Effector memory CD8-positive, alpha-beta T cell (primary cell): ENCODE measurements at regions not wholly inside any gene's neighbourhood (a gene's known extent, or its start where the extent isn't known, plus 50 kb on each side); places are given as distances from the start of the nearest gene placed in this dataset.
"Not testable (repeated sequence)": the region's sequence is repeated elsewhere in the genome, so short reads cannot be mapped to it uniquely, and the experiment has no call there.

Experiments
- ATAC-seq: fragments of 150-1000 bp; cut with Tn5 transposase; replicated peaks from 2 replicates; pipeline ENCODE4 v1.10.0; 2021; ENCODE audit warnings: mild to moderate bottlenecking, moderate library complexity
- DNase-seq, 3 experiments: peaks; one replicate each; pipeline ENCODE4 v3.0.0; 2021
- H3K27ac Mint-ChIP-seq, 2 donors: one replicate each; pipeline ENCODE4 v1.8.0; 2022; ENCODE audit warnings: mild to moderate bottlenecking in 2 of 2, mixed read lengths in 2 of 2, moderate library complexity in 2 of 2
- H3K27me3 Mint-ChIP-seq, 2 donors: one replicate each; pipeline ENCODE4 v1.8.0; 2022; ENCODE audit warnings: mixed read lengths in 2 of 2
- H3K36me3 Mint-ChIP-seq: one replicate; pipeline ENCODE4 v1.8.0; 2022; ENCODE audit warnings: mild to moderate bottlenecking, moderate library complexity, mixed read lengths; ENCODE audit not compliant: insufficient read depth
- H3K4me1 Mint-ChIP-seq, 2 donors: one replicate each; pipeline ENCODE4 v1.8.0; 2022; ENCODE audit warnings: low read depth in 2 of 2, mixed read lengths in 2 of 2
- H3K4me3 Mint-ChIP-seq, 2 donors: one replicate each; pipeline ENCODE4 v1.8.0; 2022; ENCODE audit warnings: mild to moderate bottlenecking in 2 of 2, mixed read lengths in 2 of 2, moderate library complexity in 2 of 2
- H3K9me3 Mint-ChIP-seq, 2 donors: one replicate each; pipeline ENCODE4 v1.8.0; 2022; ENCODE audit warnings: mixed read lengths in 2 of 2

DNA sequence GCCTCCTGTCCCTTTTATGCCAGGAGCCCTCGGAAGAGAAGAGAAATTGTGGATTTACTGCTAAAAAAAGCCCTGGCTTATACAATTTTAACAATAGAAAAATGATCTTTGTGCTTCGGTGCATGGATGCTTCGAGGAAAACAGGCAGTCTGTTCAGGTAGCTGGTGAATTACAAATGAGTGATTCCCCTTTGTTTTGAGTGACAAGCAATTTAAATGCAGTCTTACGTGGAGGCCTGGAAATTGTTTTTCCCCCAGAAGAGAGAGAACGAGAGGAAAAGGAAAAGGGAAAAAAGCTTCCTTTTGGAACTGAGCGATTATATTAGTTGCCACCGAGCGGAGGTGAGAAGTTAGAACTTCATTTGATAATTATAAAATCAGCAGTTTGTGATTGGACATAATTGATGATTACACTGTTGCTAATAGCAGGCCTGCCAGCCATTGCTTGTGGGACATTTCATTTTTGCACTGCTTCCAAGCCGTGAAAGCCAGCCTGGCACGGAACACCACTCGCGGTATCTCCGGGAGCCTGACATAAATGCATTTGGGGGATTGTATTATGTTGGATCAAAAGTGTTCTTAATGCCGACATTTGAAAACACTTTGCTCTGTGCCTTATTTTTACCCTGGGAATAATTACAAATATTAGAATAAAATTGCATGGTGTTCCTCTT, 117.7 kb downstream of the PHETA1 start:
- Mint-ChIP-seq H3K27ac (no peak overlapping the region), H3K4me3 (no peak overlapping the region), H3K4me1 (no peaks in the 10 kb centered on the region), H3K9me3 (no peaks in the 10 kb centered on the region), H3K27me3 (peaks cover 39 to 73% of the 10 kb centered on the region in 2 donors), H3K36me3 (no peaks in the 10 kb centered on the region)
- DNase-seq = no peak
- no peak for ATAC-seq

DNA sequence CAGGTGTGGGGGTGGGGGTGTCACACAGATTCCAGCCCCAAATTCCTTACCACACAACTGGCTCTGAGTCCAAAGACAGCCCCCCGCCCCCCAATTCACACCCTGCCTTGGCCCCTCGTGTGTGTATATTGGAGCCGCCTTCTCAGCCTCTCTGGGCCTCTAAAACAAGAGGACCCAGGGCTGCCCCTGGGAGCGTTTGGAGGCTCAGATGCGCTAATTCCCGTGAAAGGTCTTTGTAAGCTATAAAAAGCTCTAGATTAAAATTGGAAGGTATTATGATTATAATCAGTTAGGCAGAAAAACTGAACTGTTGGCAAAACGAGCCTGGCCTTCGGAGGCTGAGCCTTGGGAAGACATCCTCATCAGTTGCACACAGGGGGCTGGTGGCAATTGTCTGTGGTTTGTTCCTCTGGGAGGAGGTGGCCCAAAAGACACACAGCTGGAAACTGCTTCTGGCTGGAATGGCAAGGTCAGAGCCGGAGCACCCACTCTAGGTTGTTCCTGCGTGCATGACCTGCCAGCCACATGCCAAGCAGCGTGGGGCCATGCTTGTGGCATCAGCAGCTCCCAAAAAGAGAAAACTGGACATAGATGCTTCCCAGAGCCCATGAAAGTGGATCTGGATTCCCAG, 118.5 kb downstream of the PHETA1 start:
- no peak overlapping the region for H3K27ac Mint-ChIP-seq
- H3K4me1 Mint-ChIP-seq = no peaks in the 10 kb centered on the region
- H3K4me3 Mint-ChIP-seq = no peak overlapping the region
- DNase-seq (no peak), ATAC-seq (no peak)
- H3K27me3 Mint-ChIP-seq = peaks cover 39 to 73% of the 10 kb centered on the region in 2 donors
- H3K9me3 Mint-ChIP-seq = no peaks in the 10 kb centered on the region
- no peaks in the 10 kb centered on the region for H3K36me3 Mint-ChIP-seq

DNA sequence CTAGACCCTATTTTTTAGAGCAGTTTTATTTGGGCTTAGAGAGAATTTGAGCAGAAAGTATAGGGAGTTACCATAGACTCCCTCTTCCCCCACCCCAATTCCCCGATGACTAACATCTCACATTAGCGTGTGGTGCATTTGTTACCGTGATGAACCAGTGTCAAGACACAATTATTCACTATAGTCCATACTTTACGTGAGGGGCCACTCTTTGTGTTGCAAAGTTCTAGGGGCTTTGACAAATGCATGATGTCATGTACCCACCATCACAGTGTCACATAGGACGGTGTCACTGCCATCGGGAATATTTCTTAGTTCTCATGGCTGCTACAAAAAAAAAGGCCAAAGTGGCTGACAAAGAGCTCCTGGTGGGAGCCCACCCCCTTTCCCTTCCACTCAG, 119.1 kb downstream of the PHETA1 start:
- H3K27ac Mint-ChIP-seq = no peak overlapping the region
- no peaks in the 10 kb centered on the region for H3K9me3 Mint-ChIP-seq
- no peaks in the 10 kb centered on the region for H3K4me1 Mint-ChIP-seq
- no peaks in the 10 kb centered on the region for H3K36me3 Mint-ChIP-seq
- peaks cover 39 to 71% of the 10 kb centered on the region in 2 donors for H3K27me3 Mint-ChIP-seq
- ATAC-seq (no peak), DNase-seq (no peak)
- no peak overlapping the region for H3K4me3 Mint-ChIP-seq

DNA sequence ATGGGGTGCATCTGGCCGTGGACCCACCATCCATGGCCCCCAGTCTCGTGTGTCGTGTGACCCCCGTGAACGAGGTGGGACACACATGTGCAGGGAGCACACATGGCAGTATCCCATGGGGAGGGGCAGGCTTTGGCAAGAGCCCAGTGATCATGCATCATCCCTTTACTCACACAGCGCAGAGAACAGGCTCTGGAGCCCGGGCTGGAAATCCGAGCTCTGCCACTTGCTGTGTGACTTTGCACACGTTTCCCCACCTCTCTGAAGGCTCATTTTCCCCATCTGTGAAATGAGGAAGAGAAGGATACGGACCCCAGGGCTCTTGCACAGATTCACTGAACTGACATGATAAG, 119.9 kb downstream of the PHETA1 start:
- H3K27me3 Mint-ChIP-seq = peaks cover 39 to 71% of the 10 kb centered on the region in 2 donors
- H3K27ac Mint-ChIP-seq = no peak overlapping the region
- no peaks in the 10 kb centered on the region for H3K4me1 Mint-ChIP-seq
- no peak overlapping the region for H3K4me3 Mint-ChIP-seq
- ATAC-seq = no peak
- H3K36me3 Mint-ChIP-seq = no peaks in the 10 kb centered on the region
- DNase-seq = no peak
- H3K9me3 Mint-ChIP-seq = no peaks in the 10 kb centered on the region

DNA sequence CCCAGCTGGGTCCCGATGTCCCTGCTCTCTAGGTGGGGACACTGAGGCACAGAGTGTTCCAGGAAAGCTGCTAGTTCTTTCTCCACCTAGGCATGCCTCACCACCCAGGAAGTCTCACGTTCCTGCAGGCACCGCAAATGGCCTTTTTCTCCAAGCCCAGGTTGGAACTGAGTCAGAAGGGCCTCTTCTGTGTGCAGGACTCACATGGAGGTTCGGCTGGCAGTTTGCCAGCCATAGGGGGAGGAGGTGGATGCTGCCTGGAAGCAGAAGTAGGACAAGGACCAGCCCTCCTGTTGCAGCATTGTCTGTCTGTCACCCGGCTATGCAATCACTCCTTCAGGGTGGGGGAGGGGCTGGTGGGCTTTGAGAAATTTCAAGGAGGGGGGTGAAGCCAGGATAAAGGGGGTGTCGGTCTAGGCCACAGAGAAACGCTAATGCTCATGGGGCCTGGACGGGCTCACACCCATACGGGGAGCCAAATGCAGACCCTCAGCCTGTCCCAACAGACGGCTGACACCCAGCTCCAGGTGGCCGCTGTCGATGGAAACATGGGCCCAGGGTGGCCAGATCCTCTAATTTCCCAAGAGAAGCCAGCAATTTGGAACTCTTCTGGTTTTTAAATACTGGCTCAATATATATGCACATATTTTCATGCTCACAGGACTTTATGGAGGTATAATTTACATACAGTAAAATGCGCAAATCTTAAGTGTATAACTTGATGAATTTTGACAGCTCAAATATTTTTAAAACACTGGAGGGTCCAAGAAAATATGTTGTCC, 120.5 kb downstream of the PHETA1 start:
- Mint-ChIP-seq H3K27ac (no peak overlapping the region), H3K4me3 (no peak overlapping the region), H3K4me1 (no peaks in the 10 kb centered on the region), H3K36me3 (no peaks in the 10 kb centered on the region), H3K27me3 (peaks cover 36 to 66% of the 10 kb centered on the region in 2 donors), H3K9me3 (no peaks in the 10 kb centered on the region)
- no peak for DNase-seq
- no peak for ATAC-seq

DNA sequence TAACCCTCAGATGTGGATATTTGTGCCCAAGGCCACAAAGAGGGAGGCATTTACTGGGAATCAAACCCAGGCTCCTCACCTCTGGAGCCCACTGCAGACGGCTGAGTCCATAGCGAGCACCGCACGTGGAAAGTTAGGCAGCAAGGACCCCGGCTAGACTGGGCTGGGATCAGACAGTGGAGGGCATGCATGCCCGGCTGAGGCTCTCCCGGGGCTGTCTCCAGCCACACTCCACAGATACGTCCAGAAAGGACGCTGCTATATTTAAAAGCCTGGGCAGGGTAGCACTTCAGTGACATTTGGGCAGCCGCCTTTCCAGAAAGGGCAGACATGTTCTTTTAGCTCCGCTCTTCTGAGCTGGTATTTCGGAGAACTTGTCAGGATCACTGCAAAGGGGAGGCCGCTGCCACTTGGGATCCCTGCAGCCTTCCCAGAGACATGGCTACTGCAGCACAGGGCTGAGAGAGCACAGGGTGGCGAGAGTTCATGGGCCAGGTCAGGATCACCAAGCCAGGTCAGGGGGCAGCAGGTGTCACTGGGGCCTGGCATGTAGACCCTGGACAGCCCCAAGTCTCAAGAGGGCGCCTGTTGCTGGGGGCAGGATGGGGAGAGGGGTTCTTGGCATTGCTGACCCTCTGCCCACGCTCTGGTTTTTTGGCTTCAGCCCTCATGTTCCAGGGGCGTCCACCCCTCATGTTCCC, 121.7 kb downstream of the PHETA1 start:
- peaks cover 32 to 54% of the 10 kb centered on the region in 2 donors for H3K27me3 Mint-ChIP-seq
- ATAC-seq = no peak
- H3K9me3 Mint-ChIP-seq = peaks cover 0 to 3% of the 10 kb centered on the region in 2 donors
- no peaks in the 10 kb centered on the region for H3K4me1 Mint-ChIP-seq
- peak overlapping the region in 1 of 2 donors; percentile 29 for H3K27ac Mint-ChIP-seq
- no peaks in the 10 kb centered on the region for H3K36me3 Mint-ChIP-seq
- DNase-seq = no peak
- no peak overlapping the region for H3K4me3 Mint-ChIP-seq

DNA sequence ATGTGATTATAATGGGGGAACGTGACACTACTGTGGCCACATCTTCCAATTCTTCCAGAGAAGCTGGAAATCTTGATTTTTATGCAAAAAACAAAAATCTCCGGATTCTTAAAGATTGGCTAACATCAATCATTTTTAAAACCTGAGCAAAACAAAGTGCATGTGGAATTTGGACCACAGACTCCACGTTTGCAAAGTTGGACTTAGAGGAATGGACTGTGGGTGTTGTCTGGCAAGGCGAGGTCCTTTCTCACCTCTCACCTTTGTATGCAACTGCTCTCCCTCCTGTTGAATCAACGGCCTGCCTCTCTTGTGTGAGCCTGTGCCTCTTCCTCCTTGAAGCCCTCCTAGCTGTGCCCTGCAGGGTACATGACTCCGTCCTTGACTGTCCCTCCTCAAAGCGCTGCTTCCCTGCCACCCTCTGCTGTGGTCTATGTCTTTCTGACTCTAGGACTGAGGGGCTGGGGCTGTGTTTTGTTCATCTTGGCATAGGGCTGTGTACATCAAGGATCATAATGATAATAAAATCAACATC, 122.4 kb downstream of the PHETA1 start:
- Mint-ChIP-seq H3K4me1 (no peaks in the 10 kb centered on the region), H3K36me3 (no peaks in the 10 kb centered on the region), H3K27ac (peak overlapping the region in 1 of 2 donors; percentile 29), H3K4me3 (no peak overlapping the region), H3K9me3 (peaks cover 0 to 3% of the 10 kb centered on the region in 2 donors), H3K27me3 (peaks cover 32 to 49% of the 10 kb centered on the region in 2 donors)
- no peak for ATAC-seq
- no peak for DNase-seq

DNA sequence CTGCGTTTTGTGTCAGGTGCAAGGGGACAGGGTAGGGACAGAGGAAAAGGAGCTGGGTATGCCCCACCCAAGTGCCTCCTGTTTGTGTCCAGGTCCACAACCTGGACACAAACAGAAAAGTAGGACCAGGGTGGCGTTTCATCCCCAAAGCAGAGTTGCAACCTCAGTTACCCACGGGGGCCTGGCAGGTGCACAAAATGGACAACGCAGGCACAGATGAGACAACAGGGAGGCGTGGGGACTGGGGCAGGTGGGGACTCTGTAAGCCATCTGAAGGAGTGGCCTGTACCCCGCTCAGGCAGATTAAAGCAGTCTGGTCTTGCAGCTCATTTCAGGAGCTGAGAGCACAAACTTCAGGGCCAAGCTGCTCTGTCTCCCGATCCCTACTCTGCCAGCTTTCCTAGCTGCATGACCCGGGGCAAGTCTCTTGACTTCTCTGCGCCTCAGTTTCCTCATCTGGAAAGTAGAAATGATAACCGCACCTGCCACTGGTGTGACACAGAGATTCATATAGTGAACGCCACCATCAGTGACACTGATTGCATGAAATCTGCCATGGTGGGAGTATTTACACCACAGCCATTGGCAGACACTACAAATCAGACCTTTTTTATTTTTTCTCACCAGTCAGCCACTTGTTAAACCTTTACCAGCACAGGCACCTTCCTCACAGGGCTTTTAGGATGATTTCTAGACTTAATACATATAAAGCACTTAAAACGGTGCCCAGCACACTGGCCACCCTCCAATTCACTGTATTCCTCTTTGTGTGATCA, 123.0 kb downstream of the PHETA1 start:
- Mint-ChIP-seq H3K27me3 (peaks cover 28 to 42% of the 10 kb centered on the region in 2 donors), H3K36me3 (no peaks in the 10 kb centered on the region), H3K4me3 (no peak overlapping the region), H3K4me1 (no peaks in the 10 kb centered on the region), H3K27ac (no peak overlapping the region), H3K9me3 (peaks cover 0 to 3% of the 10 kb centered on the region in 2 donors)
- ATAC-seq (no peak), DNase-seq (no peak)

DNA sequence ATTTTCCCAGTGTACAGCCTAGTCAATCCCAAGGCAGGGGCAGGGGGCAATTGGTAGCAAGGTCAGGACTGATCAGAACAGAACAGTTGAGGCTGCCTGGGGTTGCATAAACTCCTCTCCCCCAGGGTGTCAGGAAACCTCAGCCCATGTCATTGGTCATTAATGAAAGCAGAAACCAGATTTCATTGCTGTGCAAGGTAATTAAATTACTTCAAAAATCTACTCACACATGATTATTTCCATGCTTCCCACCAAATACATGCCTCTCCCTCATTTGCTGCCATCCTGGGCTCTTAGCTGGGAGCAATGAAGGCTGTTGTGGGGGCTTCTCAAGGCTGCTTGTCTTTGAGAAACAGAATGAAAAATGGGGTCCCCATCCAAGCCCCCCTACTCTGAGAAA, 124.2 kb downstream of the PHETA1 start:
- DNase-seq (no peak), ATAC-seq (no peak)
- H3K4me3 Mint-ChIP-seq = no peak overlapping the region
- H3K27me3 Mint-ChIP-seq = peaks cover 23 to 48% of the 10 kb centered on the region in 2 donors
- no peaks in the 10 kb centered on the region for H3K4me1 Mint-ChIP-seq
- H3K9me3 Mint-ChIP-seq = peaks cover 0 to 3% of the 10 kb centered on the region in 2 donors
- no peaks in the 10 kb centered on the region for H3K36me3 Mint-ChIP-seq
- no peak overlapping the region for H3K27ac Mint-ChIP-seq

DNA sequence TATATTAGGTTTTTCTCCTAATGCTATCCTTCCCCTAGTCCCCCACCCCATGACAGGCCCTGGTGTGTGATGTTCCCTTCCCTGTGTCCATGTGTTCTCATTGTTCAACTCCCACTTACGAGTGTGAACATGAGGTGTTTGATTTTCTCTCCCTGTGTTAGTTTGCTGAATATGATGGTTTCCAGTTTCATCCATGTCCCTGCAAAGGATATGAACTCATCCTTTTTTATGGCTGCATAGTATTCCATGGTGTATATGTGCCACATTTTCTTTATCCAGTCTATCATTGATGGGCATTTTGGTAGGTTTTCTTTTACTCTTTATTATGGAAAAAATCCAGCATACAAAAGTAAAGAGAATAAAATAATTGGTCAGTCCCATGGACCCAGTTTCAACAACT, 126.1 kb downstream of the PHETA1 start:
- H3K36me3 Mint-ChIP-seq, H3K4me1 Mint-ChIP-seq, H3K27ac Mint-ChIP-seq, DNase-seq, ATAC-seq, H3K4me3 Mint-ChIP-seq, H3K9me3 Mint-ChIP-seq: not testable (repeated sequence)
- H3K27me3 Mint-ChIP-seq = peaks cover 23 to 47% of the 10 kb centered on the region in 2 donors

DNA sequence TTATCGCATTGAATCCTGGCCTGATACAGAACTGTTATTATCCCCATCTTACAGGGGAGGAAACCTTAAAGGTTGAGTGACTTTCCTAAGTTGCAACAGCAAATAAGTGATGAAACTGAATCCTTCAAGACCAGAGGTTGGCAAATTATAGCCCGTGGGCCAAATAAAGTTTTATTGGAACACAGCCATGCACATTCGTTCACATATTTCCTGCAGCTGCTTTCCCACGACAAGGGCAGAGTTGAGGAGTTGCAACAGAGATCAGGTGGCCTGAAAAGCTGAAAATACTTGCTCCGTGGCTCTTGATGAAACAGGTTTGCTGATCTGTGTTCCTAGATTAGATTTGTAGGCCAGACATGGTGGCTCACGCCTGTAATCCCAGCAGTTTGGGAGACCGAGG, 126.7 kb downstream of the PHETA1 start:
- Mint-ChIP-seq H3K27me3 (peaks cover 22 to 47% of the 10 kb centered on the region in 2 donors), H3K27ac (no peak overlapping the region), H3K36me3 (no peaks in the 10 kb centered on the region), H3K4me1 (no peaks in the 10 kb centered on the region), H3K9me3 (peaks cover 0 to 3% of the 10 kb centered on the region in 2 donors), H3K4me3 (no peak overlapping the region)
- ATAC-seq (no peak), DNase-seq (no peak)

DNA sequence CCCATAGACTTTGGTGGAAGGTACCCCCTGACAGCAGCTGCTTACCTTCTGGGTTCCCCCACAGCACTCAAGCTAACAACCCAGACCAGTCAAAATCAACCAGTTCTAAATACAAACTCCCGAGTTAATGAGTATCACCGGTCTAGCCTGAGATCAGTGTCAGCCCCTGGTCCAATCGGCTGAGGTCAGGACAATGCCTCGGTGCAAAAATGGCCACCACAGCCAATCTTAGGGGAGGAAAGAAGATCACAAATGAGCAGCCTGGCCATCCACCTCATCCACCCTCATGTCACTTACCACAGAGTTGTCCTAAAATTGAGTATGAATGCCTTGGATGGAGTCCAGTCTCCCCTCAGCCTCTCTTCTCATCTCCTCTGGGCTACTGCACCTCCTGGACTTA, 128.5 kb downstream of the PHETA1 start:
- DNase-seq = no peak
- no peaks in the 10 kb centered on the region for H3K36me3 Mint-ChIP-seq
- H3K9me3 Mint-ChIP-seq = peaks cover 0 to 3% of the 10 kb centered on the region in 2 donors
- no peak overlapping the region for H3K4me3 Mint-ChIP-seq
- ATAC-seq = no peak
- peaks cover 20 to 43% of the 10 kb centered on the region in 2 donors for H3K27me3 Mint-ChIP-seq
- no peak overlapping the region for H3K27ac Mint-ChIP-seq
- no peaks in the 10 kb centered on the region for H3K4me1 Mint-ChIP-seq

DNA sequence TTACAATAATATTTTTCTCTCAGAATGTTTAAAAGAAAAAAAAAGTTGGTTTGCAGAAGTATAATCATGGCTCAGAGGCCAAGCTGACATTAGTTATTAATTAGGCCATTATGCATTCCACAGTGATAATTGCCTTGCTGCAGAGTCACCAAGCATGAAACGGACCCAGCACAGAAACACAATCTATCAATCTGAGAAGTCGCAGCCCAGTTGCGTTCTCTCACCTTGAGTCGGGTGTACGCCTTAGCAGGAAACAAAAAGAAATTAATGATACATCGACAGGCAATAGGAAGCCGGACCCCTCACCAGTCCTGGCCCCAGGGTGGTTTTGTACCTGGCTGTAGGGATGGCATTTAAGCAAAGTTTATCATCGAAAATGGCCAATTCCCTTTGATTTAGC, 129.7 kb downstream of the PHETA1 start:
- Mint-ChIP-seq H3K27ac (no peak overlapping the region), H3K4me1 (no peaks in the 10 kb centered on the region), H3K4me3 (no peak overlapping the region), H3K27me3 (peaks cover 28 to 55% of the 10 kb centered on the region in 2 donors), H3K9me3 (peaks cover 0 to 3% of the 10 kb centered on the region in 2 donors), H3K36me3 (no peaks in the 10 kb centered on the region)
- DNase-seq = no peak
- no peak for ATAC-seq
